COR-L47 (cell line): ENCODE measurements at regions not wholly inside any gene's neighbourhood (a gene's known extent, or its start where the extent isn't known, plus 50 kb on each side); places are given as distances from the start of the nearest gene placed in this dataset.
"Not testable (repeated sequence)": the region's sequence is repeated elsewhere in the genome, so short reads cannot be mapped to it uniquely, and the experiment has no call there.

ENCODE experiments used
- DNase-seq: peaks from one replicate; lab custom pipeline; 2025; lab: John Stamatoyannopoulos, UW

GRCh38 chr2:235219048-235219447, 267.2 kb downstream of the SH3BP4 start:
- DNase-seq, result no peak

DNA sequence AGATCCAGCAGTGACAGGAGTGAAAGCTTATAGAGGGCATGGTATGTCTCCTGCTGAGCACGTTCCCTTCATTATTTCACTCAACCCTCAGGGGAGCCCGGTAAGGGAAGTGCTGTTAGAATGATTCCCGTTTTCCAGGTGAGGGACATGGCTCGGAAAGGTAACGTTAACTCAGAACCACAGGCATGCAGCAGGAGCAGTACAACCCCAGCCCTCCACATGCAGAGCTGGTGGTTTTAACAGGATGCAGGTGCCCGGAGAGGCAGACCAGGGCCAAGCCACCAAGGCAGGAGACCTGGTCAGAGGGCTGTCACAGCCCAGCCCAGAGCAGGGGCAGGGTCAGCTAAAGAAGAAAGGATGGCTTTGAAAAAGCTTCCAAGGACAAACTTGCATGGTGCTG, 268.5 kb downstream of the SH3BP4 start:
- DNase-seq, result no peak

DNA sequence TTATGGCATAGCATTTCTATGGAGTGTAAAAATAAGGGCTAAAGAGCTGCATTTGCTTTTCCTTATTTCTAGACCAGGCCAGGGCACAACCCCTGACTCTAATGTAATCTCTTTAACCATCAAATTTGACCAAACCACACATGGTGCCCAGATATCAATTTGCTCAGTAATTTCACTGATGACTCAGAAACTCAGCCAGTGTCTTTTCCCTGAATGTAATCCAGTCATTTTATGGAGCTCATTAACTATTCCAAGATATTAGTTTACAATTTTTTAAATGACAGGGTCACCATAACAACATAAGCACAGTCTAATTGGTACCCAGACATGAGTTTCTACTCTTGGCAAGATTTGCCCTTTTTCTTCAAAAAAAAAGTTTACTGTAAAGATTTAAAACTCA, 270.8 kb upstream of the AGAP1 start:
- DNase-seq, result no peak

DNA sequence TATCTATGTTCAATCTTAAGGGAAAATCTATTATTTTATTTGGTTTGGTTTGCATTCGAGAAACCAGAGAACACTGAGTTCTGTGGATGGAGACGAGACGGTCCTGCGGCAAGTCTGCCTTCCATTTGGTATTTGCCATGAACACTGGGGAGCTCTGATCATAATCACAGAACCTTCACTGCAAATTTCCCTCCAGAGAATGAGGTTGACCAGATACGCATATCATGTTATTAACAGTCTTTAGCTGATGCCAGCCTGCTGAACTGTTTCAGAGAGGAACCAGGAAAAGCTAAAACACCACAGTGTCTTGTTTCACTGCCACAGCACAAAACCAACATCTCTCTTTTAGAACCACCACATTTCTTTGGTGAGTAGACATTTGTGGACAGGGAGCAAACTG, 269.4 kb upstream of the AGAP1 start:
- no peak for DNase-seq

- DNase-seq, result no peak
These were observed 268.6 kb upstream of the AGAP1 start for GRCh38 chr2:235225261-235225660.

- DNase-seq, result no peak
These were observed 266.3 kb upstream of the AGAP1 start for GRCh38 chr2:235227590-235227989.

DNA sequence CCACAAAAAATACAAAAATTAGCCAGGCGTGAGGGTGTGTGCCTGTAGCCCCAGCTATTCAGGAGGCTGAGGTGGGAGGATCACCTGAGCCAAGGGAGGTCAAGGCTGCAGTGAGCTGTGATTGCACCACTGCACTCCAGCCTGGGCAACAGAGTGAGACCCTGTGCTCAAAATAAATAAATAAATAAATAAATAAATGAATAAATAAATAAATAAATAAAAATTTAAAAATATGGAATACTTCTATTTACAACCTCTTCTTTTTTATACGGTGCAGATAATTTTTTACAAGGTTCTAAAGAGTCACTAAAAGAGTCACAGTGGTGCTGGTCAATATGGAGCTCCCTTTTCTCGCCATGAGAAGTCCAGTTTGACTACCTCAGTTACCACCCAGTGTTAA, 265.4 kb upstream of the AGAP1 start:
- not testable (repeated sequence) for DNase-seq

DNA sequence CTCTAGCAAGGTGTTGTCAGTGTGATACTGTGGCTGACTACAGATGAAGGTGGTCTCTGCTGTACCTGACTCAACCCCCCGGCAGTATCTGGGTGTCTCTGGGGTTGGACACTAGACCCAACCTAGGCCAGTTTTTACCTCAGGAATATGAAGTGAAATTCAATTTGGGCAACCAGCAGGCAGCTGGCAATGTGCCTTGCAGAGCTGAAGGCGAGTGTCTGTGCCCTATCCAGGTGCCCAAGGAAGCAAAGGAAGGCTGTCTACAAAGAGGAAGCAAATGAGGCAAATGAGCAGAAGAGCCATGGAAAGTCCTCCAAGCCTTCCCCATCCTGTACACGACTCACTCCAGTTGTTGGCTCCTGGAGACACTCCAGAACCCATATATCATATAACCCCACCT, 264.6 kb upstream of the AGAP1 start:
- DNase-seq, result no peak

GRCh38 chr2:235230821-235231601, 262.8 kb upstream of the AGAP1 start:
- DNase-seq, result peak; percentile 44

DNA sequence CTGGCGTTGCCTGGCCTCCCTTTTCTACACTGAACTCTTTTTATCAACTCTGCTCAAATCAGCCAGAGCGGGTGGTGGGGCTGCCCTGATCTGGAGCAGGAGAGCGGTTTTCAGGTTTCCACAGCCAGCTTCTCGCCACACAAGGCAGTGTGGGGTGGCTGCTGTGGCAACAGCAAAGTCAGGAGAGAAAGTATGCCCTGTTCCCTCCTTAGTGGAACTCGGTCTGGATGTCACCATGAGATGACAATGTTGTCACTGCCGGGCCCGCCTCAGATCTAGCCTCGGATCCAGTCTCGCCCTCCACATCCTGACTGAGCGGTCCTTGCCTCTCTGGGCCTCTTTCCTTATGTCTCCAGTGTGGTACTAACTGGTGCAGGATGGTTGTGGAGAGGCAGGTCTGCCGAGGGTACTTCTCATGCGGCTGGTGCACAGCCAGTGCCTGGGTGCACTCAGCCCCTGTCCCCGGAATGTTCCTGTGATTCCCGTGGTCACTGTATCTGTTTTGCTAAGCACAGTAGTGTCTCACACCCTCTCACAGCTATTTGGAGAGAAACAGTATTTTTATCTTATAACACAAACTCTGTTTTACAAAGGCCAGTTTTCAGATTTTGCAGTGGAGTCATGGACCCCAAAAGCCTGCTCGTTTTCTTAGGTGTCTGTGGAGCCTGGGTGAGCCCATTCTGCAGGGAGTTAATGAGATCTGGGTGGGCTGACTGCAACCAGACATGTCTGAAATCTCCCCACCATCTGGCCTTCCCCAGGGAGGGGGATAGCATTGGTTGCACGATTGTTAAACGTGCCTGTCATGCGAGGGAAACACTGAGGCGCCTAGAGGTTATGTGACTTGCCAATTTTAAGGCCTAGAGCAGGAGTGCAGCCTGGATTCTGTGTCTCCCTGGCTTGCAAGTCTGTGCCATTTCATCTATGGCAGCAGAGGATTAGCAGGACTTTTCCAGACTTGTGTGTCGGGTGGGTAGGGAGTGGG, 261.1 kb upstream of the AGAP1 start:
- DNase-seq, result no peak

DNA sequence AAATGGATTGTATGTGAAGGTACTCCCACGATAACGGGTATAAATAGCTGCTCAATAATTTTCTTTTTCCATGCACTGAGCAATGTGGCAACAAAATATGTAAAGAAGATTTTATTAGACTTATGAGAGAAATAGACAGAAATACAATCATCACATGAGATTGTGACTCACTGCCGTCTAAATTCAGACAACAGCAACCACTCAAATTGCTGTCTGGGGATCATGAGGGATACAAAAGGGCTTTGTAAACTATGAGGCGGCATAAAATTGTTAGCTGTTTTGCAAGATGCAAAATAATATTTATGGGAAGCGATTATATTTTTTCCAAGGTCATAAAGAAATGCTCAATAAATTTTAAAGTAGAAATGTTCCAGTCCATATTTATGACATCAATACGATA, 259.1 kb upstream of the AGAP1 start:
- DNase-seq, result no peak

DNA sequence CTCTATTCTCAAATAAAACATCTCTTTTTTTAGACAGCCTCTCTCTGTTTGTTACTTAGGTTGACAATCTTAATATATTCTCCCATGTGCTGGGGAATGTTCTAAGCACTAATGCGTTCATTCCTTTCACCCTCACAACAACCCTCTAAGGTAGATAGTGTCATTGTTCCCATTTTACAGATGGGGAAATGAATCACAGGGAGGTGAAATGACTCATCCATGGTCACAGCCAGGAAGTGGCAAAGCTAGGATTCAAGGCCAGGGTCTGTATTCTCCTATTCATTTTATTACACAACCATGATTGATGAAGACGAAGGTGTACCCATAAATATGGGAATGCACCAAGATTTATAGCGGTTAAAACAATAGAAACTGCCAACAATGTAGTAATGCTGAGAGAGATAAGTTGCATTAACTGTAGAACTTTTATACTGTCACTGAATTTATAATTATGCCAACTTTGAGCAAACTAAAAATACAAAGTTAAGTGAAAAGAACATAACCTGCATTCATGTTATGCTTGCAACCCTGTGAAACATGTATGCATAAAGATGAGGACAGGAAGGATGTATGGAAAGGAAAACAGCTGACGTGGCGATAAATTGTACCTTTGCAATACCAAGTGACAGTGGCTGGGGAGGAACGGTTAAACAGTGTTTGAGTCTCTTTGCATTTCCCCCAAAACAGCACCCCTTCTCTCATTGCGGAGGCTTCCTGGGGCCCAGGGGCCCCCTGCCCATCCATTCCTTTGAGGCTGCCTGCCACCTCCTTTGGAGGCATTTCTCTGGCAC, 257.7 kb upstream of the AGAP1 start:
- DNase-seq, result no peak

DNA sequence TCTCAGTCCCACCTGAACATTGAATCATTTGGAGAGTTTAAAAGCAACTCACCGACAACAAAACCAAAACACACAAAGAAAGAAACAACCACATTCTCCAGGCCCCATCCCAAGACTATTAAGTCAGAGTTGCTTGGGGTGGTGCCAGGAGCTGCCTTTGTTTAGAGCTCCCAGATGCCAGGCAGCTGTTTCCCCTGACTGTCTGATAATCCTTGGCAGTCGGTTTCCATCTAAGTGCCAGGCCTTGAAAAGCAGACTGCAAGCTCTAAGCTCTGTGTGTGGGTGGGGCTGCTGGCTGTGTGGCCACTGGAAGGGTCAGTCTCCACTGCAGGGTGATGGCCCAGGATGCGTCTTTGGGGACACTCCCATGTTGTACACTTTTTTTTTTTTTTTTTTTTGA, 255.3 kb upstream of the AGAP1 start:
- peak; percentile 41 for DNase-seq

GRCh38 chr2:235240574-235240973, 253.3 kb upstream of the AGAP1 start:
- DNase-seq, result no peak

GRCh38 chr2:235244255-235245220, 249.3 kb upstream of the AGAP1 start:
- DNase-seq, result no peak

- DNase-seq, result no peak
These were observed 246.8 kb upstream of the AGAP1 start for GRCh38 chr2:235247001-235247400.

- no peak for DNase-seq
These were observed 238.2 kb upstream of the AGAP1 start for GRCh38 chr2:235255693-235256092.

GRCh38 chr2:235257590-235257989, 236.3 kb upstream of the AGAP1 start:
- DNase-seq, result no peak

DNA sequence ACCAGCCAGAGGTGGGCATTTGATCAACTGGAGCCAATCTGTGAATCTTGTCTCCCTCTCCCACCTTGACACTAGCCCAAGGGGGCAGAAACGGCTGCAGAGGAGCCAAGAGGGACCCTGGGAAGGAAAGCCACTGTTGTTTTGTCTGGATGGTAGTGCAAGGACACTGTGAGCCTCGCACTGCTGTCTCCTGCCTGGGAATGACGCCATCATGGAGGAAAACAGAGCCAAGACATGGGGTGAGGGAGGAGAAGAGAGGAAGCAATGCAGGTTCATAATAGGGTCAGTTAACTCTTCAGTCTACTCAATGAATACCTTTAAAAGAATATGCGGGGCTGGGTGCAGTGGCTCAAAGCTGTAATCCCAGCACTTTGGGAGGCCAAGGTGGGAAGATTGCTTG, 231.1 kb upstream of the AGAP1 start:
- no peak for DNase-seq

DNA sequence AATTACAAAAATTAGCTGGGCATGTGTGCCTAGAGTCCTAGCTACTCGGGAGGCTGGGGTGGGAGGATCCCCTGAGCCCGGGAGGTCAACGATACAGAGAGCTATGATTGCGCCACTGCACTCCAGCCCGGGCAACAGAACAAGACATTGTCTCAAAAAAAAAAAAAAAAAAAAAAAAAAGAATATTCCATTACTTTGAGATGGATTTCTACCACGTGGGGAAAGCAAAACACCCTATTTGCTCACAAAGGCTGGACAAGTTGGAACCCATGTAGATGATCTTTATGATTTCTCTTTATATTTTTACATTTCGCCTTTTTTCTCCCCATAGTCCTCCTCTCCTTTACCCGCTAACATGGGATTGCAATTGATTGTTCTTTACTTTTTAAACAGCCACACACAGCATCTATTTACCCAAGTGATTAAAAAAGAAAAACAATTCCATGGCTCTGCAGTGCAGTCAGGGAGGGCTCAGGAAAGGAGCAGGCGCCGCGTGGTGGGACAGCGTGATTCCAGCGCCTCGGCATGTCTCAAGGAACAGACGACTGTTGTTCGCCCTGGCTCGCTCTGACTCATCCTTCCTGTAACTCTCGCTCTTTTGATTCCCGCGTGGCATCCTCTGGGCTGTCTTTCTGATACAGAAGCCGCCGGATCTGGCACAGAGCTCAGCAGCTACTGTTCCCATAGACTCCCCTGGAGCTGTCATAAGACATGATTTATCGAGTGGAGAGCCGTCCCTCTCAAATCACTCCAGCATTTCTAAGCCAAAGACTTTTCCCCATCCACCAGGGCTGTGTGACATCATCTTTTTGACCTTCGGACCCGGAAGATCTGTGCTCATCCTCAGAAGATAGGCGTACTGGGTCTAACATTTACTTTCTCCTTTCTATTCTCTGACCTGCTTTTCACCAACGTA, 230.4 kb upstream of the AGAP1 start:
- DNase-seq, result no peak
